ENCODE measurements at regions not wholly inside any gene's neighbourhood (a gene's known extent, or its start where the extent isn't known, plus 50 kb on each side); places are given as distances from the start of the nearest gene placed in this dataset.

DNA sequence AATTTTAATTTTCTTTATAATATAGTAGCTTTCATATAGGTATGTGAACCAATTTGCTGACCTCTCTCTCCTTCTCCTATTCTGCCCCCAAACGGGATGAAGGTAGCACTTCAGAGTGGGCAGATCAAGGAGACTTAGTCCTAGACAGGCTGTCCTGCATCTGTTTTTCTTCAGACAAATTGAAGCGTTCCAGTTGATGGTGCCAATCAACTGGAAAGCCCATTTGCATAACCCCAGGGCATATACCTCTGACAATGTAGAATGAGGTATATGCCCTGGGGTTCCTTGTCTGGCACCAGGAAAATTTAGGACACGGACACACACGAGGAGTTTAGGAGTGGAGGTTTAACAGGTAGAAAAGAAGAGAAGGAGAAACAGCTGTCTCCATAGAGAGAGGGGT lies 502.9 kb downstream of the HTR7 start:
- TF ChIP-seq CTCF (IDR thresholded peaks at IDR 0.05) (no peak), EP300 (IDR thresholded peaks at IDR 0.05) (no peak), POLR2AphosphoS5 (IDR thresholded peaks at IDR 0.05) (no peak), POLR2A (IDR thresholded peaks at IDR 0.05; ENCODE audit: low read depth) (no peak)

Measured in esophagus muscularis mucosa (tissue), 4 donors.